ENCODE measurements at regions not wholly inside any gene's neighbourhood (a gene's known extent, or its start where the extent isn't known, plus 50 kb on each side); places are given as distances from the start of the nearest gene placed in this dataset.

DNA sequence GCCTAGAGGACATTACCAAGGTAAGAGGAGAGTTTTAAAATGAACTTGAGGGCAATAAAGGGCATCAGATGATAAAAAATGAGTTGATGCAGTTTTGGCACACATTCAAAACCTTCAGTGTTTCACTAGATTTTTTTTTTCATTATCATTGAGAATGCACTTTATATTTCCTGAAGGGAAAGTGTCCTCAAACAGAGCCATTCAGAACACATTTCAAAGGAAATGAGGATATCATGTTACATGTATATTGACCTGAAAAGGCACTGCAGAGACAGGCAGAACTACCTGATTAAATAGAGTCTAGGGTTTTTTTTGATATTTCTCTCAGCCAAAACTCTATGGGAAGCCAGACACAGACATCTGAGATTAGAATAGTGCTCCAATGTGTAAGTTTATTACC, 454.0 kb downstream of the NEBL start:
- Histone ChIP-seq H3K9me3 (no peaks in the 10 kb centered on the region), H3K27ac (no peak overlapping the region), H3K4me1 (no peaks in the 10 kb centered on the region), H3K4me2 (no peak overlapping the region), H3K4me3 (no peak overlapping the region)
- TF ChIP-seq HDAC2 (IDR thresholded peaks at IDR 0.05) = no peak
- TF ChIP-seq, protein P1, sequence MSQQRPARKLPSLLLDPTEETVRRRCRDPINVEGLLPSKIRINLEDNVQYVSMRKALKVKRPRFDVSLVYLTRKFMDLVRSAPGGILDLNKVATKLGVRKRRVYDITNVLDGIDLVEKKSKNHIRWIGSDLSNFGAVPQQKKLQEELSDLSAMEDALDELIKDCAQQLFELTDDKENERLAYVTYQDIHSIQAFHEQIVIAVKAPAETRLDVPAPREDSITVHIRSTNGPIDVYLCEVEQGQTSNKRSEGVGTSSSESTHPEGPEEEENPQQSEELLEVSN (IDR thresholded peaks at IDR 0.05; ENCODE audit: borderline replicate concordance, low read depth) = no peak
- DNase-seq (ENCODE audit: low read depth in 1 of 2, low spot score in 1 of 2) (no peak), ATAC-seq (no peak), FAIRE-seq (no peak)
- ChIA-PET CTCF (interaction anchor here (1.1 kb wide), 1 partner anchor 9 kb away, joined by 4 read pairs; no protein-coding TSS in a partner anchor), POLR2A (no interaction called here)

DNA sequence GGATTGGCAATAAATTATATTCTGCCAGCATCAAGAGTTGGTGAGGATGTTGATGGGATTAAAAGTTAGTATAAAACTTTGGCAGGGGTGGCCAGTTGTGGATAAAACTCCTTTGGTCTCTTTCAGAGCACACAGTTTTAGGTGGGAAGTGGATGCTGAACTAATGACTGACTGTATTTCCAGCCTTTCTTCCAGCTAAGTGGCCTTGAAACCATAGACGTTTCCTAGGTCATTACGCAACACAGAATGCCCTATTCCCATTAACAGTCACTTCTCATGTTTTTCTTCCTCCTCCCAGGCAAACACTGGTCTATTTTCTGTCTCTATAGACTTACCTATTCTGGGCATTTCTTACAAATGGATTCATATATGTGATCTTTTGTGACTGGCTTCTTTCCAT, 467.4 kb downstream of the NEBL start:
- H3K4me3 ChIP-seq = no peak overlapping the region
- POLR2A ChIA-PET = no interaction called here
- H3K27ac ChIP-seq = no peak overlapping the region
- CTCF ChIA-PET = no interaction called here
- H3K4me1 ChIP-seq = no peaks in the 10 kb centered on the region
- TF ChIP-seq RCOR1 (IDR thresholded peaks at IDR 0.05; ENCODE audit: low read depth, low read length) = no peak
- TF ChIP-seq POLR2A (IDR thresholded peaks at IDR 0.05; ENCODE audit: low read length) = no peak
- TF ChIP-seq CBX2 (IDR thresholded peaks at IDR 0.05; ENCODE audit: borderline replicate concordance, low read depth) = no peak
- TF ChIP-seq FOXS1 (CRISPR knock-in tag; IDR thresholded peaks at IDR 0.05) = no peak
- TF ChIP-seq, protein P1 (IDR thresholded peaks at IDR 0.05; ENCODE audit: borderline replicate concordance, low read depth) = no peak
- TF ChIP-seq, protein P2, sequence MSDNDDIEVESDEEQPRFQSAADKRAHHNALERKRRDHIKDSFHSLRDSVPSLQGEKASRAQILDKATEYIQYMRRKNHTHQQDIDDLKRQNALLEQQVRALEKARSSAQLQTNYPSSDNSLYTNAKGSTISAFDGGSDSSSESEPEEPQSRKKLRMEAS (IDR thresholded peaks at IDR 0.05) = no peak
- no peak for TF ChIP-seq CHD2 (IDR thresholded peaks at IDR 0.05; ENCODE audit: low read length, partially characterized antibody)
- TF ChIP-seq ZFP36 (IDR thresholded peaks at IDR 0.05; ENCODE audit: borderline replicate concordance, partially characterized antibody) = no peak
- no peak for TF ChIP-seq TFCP2L1 (CRISPR knock-in tag; IDR thresholded peaks at IDR 0.05)
- TF ChIP-seq HEYL (CRISPR knock-in tag; IDR thresholded peaks at IDR 0.05) = no peak
- TF ChIP-seq, protein P3, sequence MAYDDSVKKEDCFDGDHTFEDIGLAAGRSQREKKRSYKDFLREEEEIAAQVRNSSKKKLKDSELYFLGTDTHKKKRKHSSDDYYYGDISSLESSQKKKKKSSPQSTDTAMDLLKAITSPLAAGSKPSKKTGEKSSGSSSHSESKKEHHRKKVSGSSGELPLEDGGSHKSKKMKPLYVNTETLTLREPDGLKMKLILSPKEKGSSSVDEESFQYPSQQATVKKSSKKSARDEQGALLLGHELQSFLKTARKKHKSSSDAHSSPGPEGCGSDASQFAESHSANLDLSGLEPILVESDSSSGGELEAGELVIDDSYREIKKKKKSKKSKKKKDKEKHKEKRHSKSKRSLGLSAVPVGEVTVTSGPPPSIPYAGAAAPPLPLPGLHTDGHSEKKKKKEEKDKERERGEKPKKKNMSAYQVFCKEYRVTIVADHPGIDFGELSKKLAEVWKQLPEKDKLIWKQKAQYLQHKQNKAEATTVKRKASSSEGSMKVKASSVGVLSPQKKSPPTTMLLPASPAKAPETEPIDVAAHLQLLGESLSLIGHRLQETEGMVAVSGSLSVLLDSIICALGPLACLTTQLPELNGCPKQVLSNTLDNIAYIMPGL (CRISPR knock-in tag; IDR thresholded peaks at IDR 0.05; ENCODE audit: borderline replicate concordance) = no peak
- TF ChIP-seq, protein P4, sequence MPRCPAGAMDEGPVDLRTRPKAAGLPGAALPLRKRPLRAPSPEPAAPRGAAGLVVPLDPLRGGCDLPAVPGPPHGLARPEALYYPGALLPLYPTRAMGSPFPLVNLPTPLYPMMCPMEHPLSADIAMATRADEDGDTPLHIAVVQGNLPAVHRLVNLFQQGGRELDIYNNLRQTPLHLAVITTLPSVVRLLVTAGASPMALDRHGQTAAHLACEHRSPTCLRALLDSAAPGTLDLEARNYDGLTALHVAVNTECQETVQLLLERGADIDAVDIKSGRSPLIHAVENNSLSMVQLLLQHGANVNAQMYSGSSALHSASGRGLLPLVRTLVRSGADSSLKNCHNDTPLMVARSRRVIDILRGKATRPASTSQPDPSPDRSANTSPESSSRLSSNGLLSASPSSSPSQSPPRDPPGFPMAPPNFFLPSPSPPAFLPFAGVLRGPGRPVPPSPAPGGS (IDR thresholded peaks at IDR 0.05) = no peak
- no peak for TF ChIP-seq RAD21 (conservative IDR thresholded peaks at IDR 0.05 in 1 of 2, IDR thresholded peaks at IDR 0.05 in 1 of 2)
- no peak for TF ChIP-seq JUNB (IDR thresholded peaks at IDR 0.05)
- no peak for TF ChIP-seq HOXB13 (CRISPR knock-in tag; IDR thresholded peaks at IDR 0.05; ENCODE audit: low read depth)
- TF ChIP-seq, protein P5, sequence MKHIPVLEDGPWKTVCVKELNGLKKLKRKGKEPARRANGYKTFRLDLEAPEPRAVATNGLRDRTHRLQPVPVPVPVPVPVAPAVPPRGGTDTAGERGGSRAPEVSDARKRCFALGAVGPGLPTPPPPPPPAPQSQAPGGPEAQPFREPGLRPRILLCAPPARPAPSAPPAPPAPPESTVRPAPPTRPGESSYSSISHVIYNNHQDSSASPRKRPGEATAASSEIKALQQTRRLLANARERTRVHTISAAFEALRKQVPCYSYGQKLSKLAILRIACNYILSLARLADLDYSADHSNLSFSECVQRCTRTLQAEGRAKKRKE (CRISPR knock-in tag; IDR thresholded peaks at IDR 0.05; ENCODE audit: low read depth) = no peak
- TF ChIP-seq EHF (CRISPR knock-in tag; IDR thresholded peaks at IDR 0.05) = no peak
- no peak for TF ChIP-seq ZC3H11A (IDR thresholded peaks at IDR 0.05)
- no peak for TF ChIP-seq POLR2AphosphoS2 (conservative IDR thresholded peaks at IDR 0.05; ENCODE audit: low read length)
- TF ChIP-seq TP53 (CRISPR knock-in tag; IDR thresholded peaks at IDR 0.05) = no peak
- DNase-seq (ENCODE audit: low read depth in 1 of 2, low spot score in 1 of 2) = no peak
- ATAC-seq = no peak
- H3K4me2 ChIP-seq = no peak overlapping the region
- FAIRE-seq = no peak
- H3K9me3 ChIP-seq = peaks cover 5% of the 10 kb centered on the region; the same call in 1 of the 3 replicates
- WGBS (ENCODE audit: missing lambda C conversion rate) = 5% methylated on average over 2 of the region's 2 CpGs

Measured in A549 (cell line).